Gastrocnemius medialis (tissue), 4 donors: ENCODE measurements at regions not wholly inside any gene's neighbourhood (a gene's known extent, or its start where the extent isn't known, plus 50 kb on each side); places are given as distances from the start of the nearest gene placed in this dataset.

Experiments used
- POLR2A ChIP-seq, 2 donors: fragments of 450-650 bp; IDR thresholded peaks; one replicate each; pipeline ENCODE4 v1.6.1; 2017; ENCODE audit warnings: antibody characterized with exemption in 2 of 2, mild to moderate bottlenecking in 2 of 2, moderate library complexity in 2 of 2
- TF ChIP-seq, protein P1 (sequence below), 5 experiments: fragments of 450-650 bp in 3 of 5; fragments of 200-600 bp in 2 of 5; sonication (generic) in 2 of 5; IDR thresholded peaks in 4 of 5; conservative IDR thresholded peaks in 1 of 5; 1 replicate in 4 of 5; 2 replicates in 1 of 5; pipeline ENCODE4 v1.5.1; 2016 to 2019; ENCODE audit warnings: antibody characterized with exemption in 5 of 5, mild to moderate bottlenecking in 3 of 5, moderate library complexity in 3 of 5

DNA sequence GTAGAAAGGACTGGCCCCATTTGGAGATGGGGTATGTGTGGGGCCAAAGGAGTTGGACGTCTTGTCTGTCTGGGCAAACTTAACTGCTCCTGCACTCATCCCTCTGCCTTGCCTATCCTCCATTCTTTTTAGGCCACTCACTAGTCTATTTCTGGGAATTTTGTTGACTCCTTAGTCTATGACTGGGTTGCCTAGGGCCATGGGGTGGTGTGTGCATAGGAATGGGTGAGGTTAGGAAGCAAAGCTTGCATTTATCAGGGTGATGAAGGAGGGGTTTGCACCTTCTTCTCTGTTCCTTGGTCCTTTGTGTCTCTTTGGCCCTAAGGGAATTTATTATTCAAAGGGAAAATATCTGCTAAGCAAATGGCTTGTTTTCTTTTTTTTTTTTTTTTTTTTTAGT, 80.9 kb upstream of the OR9Q1 start:
- TF ChIP-seq, protein P1, sequence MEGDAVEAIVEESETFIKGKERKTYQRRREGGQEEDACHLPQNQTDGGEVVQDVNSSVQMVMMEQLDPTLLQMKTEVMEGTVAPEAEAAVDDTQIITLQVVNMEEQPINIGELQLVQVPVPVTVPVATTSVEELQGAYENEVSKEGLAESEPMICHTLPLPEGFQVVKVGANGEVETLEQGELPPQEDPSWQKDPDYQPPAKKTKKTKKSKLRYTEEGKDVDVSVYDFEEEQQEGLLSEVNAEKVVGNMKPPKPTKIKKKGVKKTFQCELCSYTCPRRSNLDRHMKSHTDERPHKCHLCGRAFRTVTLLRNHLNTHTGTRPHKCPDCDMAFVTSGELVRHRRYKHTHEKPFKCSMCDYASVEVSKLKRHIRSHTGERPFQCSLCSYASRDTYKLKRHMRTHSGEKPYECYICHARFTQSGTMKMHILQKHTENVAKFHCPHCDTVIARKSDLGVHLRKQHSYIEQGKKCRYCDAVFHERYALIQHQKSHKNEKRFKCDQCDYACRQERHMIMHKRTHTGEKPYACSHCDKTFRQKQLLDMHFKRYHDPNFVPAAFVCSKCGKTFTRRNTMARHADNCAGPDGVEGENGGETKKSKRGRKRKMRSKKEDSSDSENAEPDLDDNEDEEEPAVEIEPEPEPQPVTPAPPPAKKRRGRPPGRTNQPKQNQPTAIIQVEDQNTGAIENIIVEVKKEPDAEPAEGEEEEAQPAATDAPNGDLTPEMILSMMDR (IDR thresholded peaks at IDR 0.05 in 4 of 5, conservative IDR thresholded peaks at IDR 0.05 in 1 of 5) = no peak
- TF ChIP-seq POLR2A (IDR thresholded peaks at IDR 0.05) = no peak
